ENCODE measurements at regions not wholly inside any gene's neighbourhood (a gene's known extent, or its start where the extent isn't known, plus 50 kb on each side); places are given as distances from the start of the nearest gene placed in this dataset.

DNA sequence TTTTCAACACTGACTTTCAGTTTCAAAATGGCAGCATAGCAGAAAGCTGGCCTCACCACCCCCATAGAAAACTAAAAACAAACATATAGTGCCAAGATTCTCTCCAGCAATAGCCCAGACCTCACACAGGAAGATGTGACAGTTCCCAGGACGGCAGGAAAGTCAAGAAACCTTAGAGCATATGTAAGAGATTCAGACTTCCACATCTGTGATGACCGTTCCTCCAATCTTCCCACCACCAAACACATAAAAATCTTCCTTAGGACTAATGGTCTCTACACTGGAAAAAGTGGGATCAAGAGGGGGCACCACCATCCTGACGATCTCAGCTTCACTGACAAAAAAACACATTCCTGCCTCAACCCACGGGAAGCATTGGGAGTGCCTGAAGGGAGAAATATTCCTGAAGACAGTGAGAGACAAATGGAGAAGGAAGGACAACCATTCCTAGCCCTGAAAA, 134.1 kb upstream of the CPXCR1 start:
- no peak for TF ChIP-seq CTCF (IDR thresholded peaks at IDR 0.05; ENCODE audit: poor library complexity)
- no peak for TF ChIP-seq EZH2 (IDR thresholded peaks at IDR 0.05; ENCODE audit: borderline replicate concordance)

Measured in hepatocyte (in vitro differentiated cells).